HG03571 (cell line): ENCODE measurements at regions not wholly inside any gene's neighbourhood (a gene's known extent, or its start where the extent isn't known, plus 50 kb on each side); places are given as distances from the start of the nearest gene placed in this dataset.

ENCODE experiments used
- ATAC-seq: cut with Tn5 transposase; IDR thresholded peaks from one replicate; pipeline ENCODE4 v1.9.1; 2021; ENCODE audit not compliant: unreplicated experiment

- no peak for ATAC-seq
Observed at GRCh38 chr6:84466511-84466910, 239.1 kb upstream of the CEP162 start.

GRCh38 chr6:84464471-84464870, 237.0 kb upstream of the CEP162 start:
- ATAC-seq, result no peak

- no peak for ATAC-seq
Observed at GRCh38 chr6:84462698-84463097, 235.3 kb upstream of the CEP162 start.

- ATAC-seq, result no peak
Observed at GRCh38 chr6:84461461-84461860, 234.0 kb upstream of the CEP162 start.

GRCh38 chr6:84460491-84460890, 233.0 kb upstream of the CEP162 start:
- no peak for ATAC-seq

GRCh38 chr6:84459401-84459800, 232.0 kb upstream of the CEP162 start:
- ATAC-seq, result no peak

GRCh38 chr6:84458271-84458670, 230.8 kb upstream of the CEP162 start:
- ATAC-seq, result no peak

- no peak for ATAC-seq
Observed at GRCh38 chr6:84457276-84457675, 229.8 kb upstream of the CEP162 start.

- no peak for ATAC-seq
Observed at GRCh38 chr6:84456803-84457202, 229.4 kb upstream of the CEP162 start.

GRCh38 chr6:84455511-84456029, 228.1 kb upstream of the CEP162 start:
- ATAC-seq, result no peak

GRCh38 chr6:84453499-84453898, 226.1 kb upstream of the CEP162 start:
- no peak for ATAC-seq

- ATAC-seq, result no peak
Observed at GRCh38 chr6:84450018-84450417, 222.6 kb upstream of the CEP162 start.

- no peak for ATAC-seq
Observed at GRCh38 chr6:84449220-84449619, 221.8 kb upstream of the CEP162 start.

- ATAC-seq, result no peak
Observed at GRCh38 chr6:84448331-84448730, 220.9 kb upstream of the CEP162 start.

GRCh38 chr6:84447651-84448050, 220.2 kb upstream of the CEP162 start:
- no peak for ATAC-seq

GRCh38 chr6:84445068-84445467, 217.6 kb upstream of the CEP162 start:
- ATAC-seq, result no peak

GRCh38 chr6:84442208-84442607, 214.8 kb upstream of the CEP162 start:
- no peak for ATAC-seq

GRCh38 chr6:84441456-84441855, 214.0 kb upstream of the CEP162 start:
- ATAC-seq, result no peak

- ATAC-seq, result no peak
Observed at GRCh38 chr6:84434550-84434949, 207.1 kb upstream of the CEP162 start.

- ATAC-seq, result no peak
Observed at GRCh38 chr6:84432619-84433018, 205.2 kb upstream of the CEP162 start.

GRCh38 chr6:84428300-84428907, 201.0 kb upstream of the CEP162 start:
- no peak for ATAC-seq

GRCh38 chr6:84425971-84426705, 198.7 kb upstream of the CEP162 start:
- no peak for ATAC-seq

GRCh38 chr6:84424956-84425355, 197.5 kb upstream of the CEP162 start:
- ATAC-seq, result no peak
